ENCODE measurements at regions not wholly inside any gene's neighbourhood (a gene's known extent, or its start where the extent isn't known, plus 50 kb on each side); places are given as distances from the start of the nearest gene placed in this dataset.

GRCh38 chr2:44060990-44061389, 65.2 kb upstream of the LRPPRC start:
- TF ChIP-seq CTCF (IDR thresholded peaks at IDR 0.05) (no peak), POLR2A (IDR thresholded peaks at IDR 0.05) (no peak)

Measured in adrenal gland (tissue), 5 donors.